Lower leg skin (tissue), 3 donors: ENCODE measurements at regions not wholly inside any gene's neighbourhood (a gene's known extent, or its start where the extent isn't known, plus 50 kb on each side); places are given as distances from the start of the nearest gene placed in this dataset.

Experiments
- POLR2A ChIP-seq, 2 donors: fragments of 450-650 bp; IDR thresholded peaks; one replicate each; pipeline ENCODE4 v1.6.1; 2016 to 2017; ENCODE audit warnings: antibody characterized with exemption in 2 of 2, mild to moderate bottlenecking in 1 of 2, moderate library complexity in 1 of 2
- TF ChIP-seq, protein P1 (sequence below), 3 donors: fragments of 450-650 bp; IDR thresholded peaks; one replicate each; pipeline ENCODE4 v1.5.1; 2016; ENCODE audit warnings: antibody characterized with exemption in 3 of 3, mild to moderate bottlenecking in 3 of 3, moderate library complexity in 2 of 3

DNA sequence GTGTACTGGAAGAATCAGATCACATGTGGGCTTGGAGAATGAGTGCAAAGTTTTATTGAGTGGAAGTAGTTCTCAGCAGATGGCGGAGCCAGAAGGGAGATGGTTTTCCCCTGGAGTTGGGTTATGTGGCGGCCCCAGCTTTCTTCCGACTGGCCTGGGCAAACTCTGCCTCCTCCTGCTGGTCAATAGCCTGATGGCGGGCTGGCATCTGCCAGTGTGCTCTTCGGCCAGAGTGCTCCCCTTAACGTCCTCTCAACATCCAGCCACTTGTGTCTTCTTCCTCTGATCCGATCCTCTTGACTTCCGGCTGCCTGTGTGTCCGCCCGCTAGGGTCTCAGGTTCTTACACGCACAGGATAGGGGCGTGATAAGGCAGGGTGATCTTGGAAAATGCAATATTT lies 741.3 kb downstream of the RNF144A start:
- TF ChIP-seq, protein P1, sequence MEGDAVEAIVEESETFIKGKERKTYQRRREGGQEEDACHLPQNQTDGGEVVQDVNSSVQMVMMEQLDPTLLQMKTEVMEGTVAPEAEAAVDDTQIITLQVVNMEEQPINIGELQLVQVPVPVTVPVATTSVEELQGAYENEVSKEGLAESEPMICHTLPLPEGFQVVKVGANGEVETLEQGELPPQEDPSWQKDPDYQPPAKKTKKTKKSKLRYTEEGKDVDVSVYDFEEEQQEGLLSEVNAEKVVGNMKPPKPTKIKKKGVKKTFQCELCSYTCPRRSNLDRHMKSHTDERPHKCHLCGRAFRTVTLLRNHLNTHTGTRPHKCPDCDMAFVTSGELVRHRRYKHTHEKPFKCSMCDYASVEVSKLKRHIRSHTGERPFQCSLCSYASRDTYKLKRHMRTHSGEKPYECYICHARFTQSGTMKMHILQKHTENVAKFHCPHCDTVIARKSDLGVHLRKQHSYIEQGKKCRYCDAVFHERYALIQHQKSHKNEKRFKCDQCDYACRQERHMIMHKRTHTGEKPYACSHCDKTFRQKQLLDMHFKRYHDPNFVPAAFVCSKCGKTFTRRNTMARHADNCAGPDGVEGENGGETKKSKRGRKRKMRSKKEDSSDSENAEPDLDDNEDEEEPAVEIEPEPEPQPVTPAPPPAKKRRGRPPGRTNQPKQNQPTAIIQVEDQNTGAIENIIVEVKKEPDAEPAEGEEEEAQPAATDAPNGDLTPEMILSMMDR (IDR thresholded peaks at IDR 0.05), result no peak
- TF ChIP-seq POLR2A (IDR thresholded peaks at IDR 0.05), result no peak
